Left ventricle myocardium inferior (tissue), 1 donor: ENCODE measurements at regions not wholly inside any gene's neighbourhood (a gene's known extent, or its start where the extent isn't known, plus 50 kb on each side); places are given as distances from the start of the nearest gene placed in this dataset.
"Not testable (repeated sequence)": the region's sequence is repeated elsewhere in the genome, so short reads cannot be mapped to it uniquely, and the experiment has no call there.

Experiments
- DNase-seq: peaks from one replicate; pipeline ENCODE4 v3.0.0-alpha.2; 2020
- H3K27ac ChIP-seq: fragments of 200-600 bp; replicated peaks from 2 replicates; pipeline ENCODE4 v1.8.0; 2021
- H3K27me3 ChIP-seq: fragments of 200-600 bp; 2 replicates; pipeline ENCODE4 v1.8.0; 2021; ENCODE audit warnings: low read depth
- H3K36me3 ChIP-seq: fragments of 200-600 bp; 2 replicates; pipeline ENCODE4 v1.8.0; 2021
- H3K4me1 ChIP-seq: fragments of 200-600 bp; 2 replicates; pipeline ENCODE4 v1.8.0; 2021
- H3K4me3 ChIP-seq: fragments of 200-600 bp; 2 replicates; pipeline ENCODE4 v1.8.0; 2021; ENCODE audit warnings: mild to moderate bottlenecking, moderate library complexity
- H3K9me3 ChIP-seq: fragments of 200-600 bp; replicated peaks from 2 replicates; pipeline ENCODE4 v1.8.0; 2021
- CTCF ChIP-seq: fragments of 200-600 bp; IDR thresholded peaks from 2 replicates; pipeline ENCODE4 v1.8.0; 2021; ENCODE audit warnings: antibody characterized with exemption, mild to moderate bottlenecking, borderline replicate concordance
- intact Hi-C: fragments of 100-400 bp; cut with micrococcal nuclease; formaldehyde crosslinking; loops from one replicate; pipeline ENCODE4 v1.11.0; 2022
- donor health status: DM: no; HTN: yes; CAD: no; lungs with severe emphysema.

GRCh38 chr13:63448692-63449091 lies 2033.0 kb upstream of the PCDH20 start:
- no peaks in the 10 kb centered on the region for H3K27me3 ChIP-seq
- H3K9me3 ChIP-seq, result no peaks in the 10 kb centered on the region
- H3K4me3 ChIP-seq, result no peak overlapping the region
- no peak overlapping the region for H3K27ac ChIP-seq
- H3K36me3 ChIP-seq, result no peaks in the 10 kb centered on the region
- no peak for DNase-seq
- H3K4me1 ChIP-seq, result no peaks in the 10 kb centered on the region
- intact Hi-C loops, result no loop called here
- no peak for TF ChIP-seq CTCF

GRCh38 chr13:63446329-63446728 lies 2030.7 kb upstream of the PCDH20 start:
- Histone ChIP-seq H3K27ac (no peak overlapping the region), H3K27me3 (no peaks in the 10 kb centered on the region), H3K4me3 (no peak overlapping the region), H3K9me3 (no peaks in the 10 kb centered on the region), H3K36me3 (no peaks in the 10 kb centered on the region), H3K4me1 (no peaks in the 10 kb centered on the region)
- no peak for DNase-seq
- intact Hi-C loops, result no loop called here
- TF ChIP-seq CTCF, result no peak

- DNase-seq, H3K27me3 ChIP-seq, H3K36me3 ChIP-seq, intact Hi-C loops, H3K4me3 ChIP-seq, H3K27ac ChIP-seq, H3K9me3 ChIP-seq, H3K4me1 ChIP-seq: not testable (repeated sequence)
Observed at GRCh38 chr13:63444225-63444624, 2028.6 kb upstream of the PCDH20 start.

DNA sequence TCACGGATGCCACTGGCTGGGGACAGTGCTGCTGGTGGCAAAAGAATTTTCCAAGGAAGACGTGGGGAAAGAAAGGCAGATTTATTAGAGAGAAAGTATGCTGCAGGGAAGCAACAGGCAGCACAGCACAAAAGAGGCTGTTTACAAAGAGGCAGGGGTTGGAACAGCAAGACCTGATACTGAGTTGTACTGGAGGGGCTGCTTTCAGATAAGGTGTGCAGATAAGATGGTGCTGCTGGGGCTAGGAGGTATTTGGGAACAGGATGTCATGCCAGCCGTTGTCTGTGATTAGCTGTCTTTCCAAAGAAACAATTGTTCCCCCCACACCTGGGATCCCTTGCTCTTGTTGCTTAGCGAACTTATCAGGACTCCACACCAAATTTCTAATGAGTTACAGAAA lies 2023.3 kb upstream of the PCDH20 start:
- H3K36me3 ChIP-seq, result no peaks in the 10 kb centered on the region
- DNase-seq, result no peak
- H3K9me3 ChIP-seq, result peaks cover 6% of the 10 kb centered on the region
- H3K4me1 ChIP-seq, result no peaks in the 10 kb centered on the region
- H3K27ac ChIP-seq, result no peak overlapping the region
- no peak for TF ChIP-seq CTCF
- H3K4me3 ChIP-seq, result no peak overlapping the region
- H3K27me3 ChIP-seq, result no peaks in the 10 kb centered on the region
- intact Hi-C loops, result no loop called here

GRCh38 chr13:63436325-63436668 lies 2020.6 kb upstream of the PCDH20 start:
- H3K4me3 ChIP-seq, result no peak overlapping the region
- no peaks in the 10 kb centered on the region for H3K27me3 ChIP-seq
- H3K36me3 ChIP-seq, result no peaks in the 10 kb centered on the region
- intact Hi-C loops, result no loop called here
- H3K27ac ChIP-seq, result no peak overlapping the region
- peaks cover 6% of the 10 kb centered on the region for H3K9me3 ChIP-seq
- H3K4me1 ChIP-seq, result no peaks in the 10 kb centered on the region
- no peak for DNase-seq
- TF ChIP-seq CTCF, result no peak

DNA sequence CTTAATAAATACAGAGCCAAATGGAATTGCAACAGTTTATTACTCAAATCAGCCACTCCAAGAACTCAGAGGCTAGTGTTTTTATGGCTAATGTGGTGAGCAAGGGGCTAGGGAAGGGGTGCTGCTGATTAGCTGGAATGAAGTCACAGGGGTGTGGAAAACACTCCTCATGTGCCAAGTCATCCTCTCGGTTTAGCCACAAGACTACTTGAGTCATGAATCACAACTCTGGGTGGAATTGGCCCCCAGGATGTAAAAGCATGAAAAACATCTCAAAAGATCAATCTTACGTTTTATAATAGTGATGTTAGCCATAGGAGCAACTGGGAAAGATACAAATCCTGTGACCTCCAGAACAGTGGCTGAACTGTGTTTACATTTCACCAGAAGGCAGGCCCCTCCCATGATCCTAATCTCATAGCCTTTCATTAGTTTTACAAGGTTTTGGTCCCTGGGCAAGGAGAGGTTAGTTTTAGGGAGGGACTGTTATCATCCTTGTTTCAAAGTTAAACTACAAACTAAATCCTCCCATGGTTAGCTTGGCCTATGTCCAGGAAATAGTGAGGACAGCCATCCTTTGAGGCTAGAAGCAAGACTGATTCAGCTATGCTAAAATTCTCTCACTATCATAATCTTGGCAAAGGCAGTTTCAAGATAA lies 2020.1 kb upstream of the PCDH20 start:
- peaks cover 6% of the 10 kb centered on the region for H3K9me3 ChIP-seq
- no peaks in the 10 kb centered on the region for H3K36me3 ChIP-seq
- no peak overlapping the region for H3K27ac ChIP-seq
- no peak for TF ChIP-seq CTCF
- no peak for DNase-seq
- H3K27me3 ChIP-seq, result no peaks in the 10 kb centered on the region
- no peaks in the 10 kb centered on the region for H3K4me1 ChIP-seq
- intact Hi-C loops, result no loop called here
- H3K4me3 ChIP-seq, result no peak overlapping the region
